ENCODE measurements at regions not wholly inside any gene's neighbourhood (a gene's known extent, or its start where the extent isn't known, plus 50 kb on each side); places are given as distances from the start of the nearest gene placed in this dataset.

GRCh38 chr1:72845981-72846380, 563.6 kb upstream of the NEGR1 start:
- no peak for TF ChIP-seq CTCF (IDR thresholded peaks at IDR 0.05; ENCODE audit: insufficient read depth, low read length, poor library complexity, severe bottlenecking)
- no peak overlapping the region for H3K4me3 ChIP-seq (replicated peaks; ENCODE audit: low read depth, low read length)
- no peak for DNase-seq (ENCODE audit: extremely low read depth, insufficient read length)

GRCh38 chr1:72845381-72845780, 563.0 kb upstream of the NEGR1 start:
- Histone ChIP-seq H3K4me3 (replicated peaks; ENCODE audit: low read depth, low read length) (no peak overlapping the region), H3K27me3 (replicated peaks; ENCODE audit: control insufficient read depth, insufficient read depth, low read length) (no peaks in the 10 kb centered on the region), H3K36me3 (ENCODE audit: control insufficient read depth, insufficient read depth, low read length) (no peaks in the 10 kb centered on the region)
- DNase-seq (ENCODE audit: extremely low read depth, insufficient read length) = no peak
- no peak for TF ChIP-seq CTCF (IDR thresholded peaks at IDR 0.05; ENCODE audit: insufficient read depth, low read length, poor library complexity, severe bottlenecking)

More at GRCh38 chr1:72845981-72846380, 563.6 kb upstream of the NEGR1 start:
- no peaks in the 10 kb centered on the region for H3K27me3 ChIP-seq (replicated peaks; ENCODE audit: control insufficient read depth, insufficient read depth, low read length)
- H3K36me3 ChIP-seq (ENCODE audit: control insufficient read depth, insufficient read depth, low read length) = no peaks in the 10 kb centered on the region

GRCh38 chr1:72837781-72838180, 555.4 kb upstream of the NEGR1 start:
- Histone ChIP-seq H3K4me3 (replicated peaks; ENCODE audit: low read depth, low read length) (no peak overlapping the region), H3K36me3 (ENCODE audit: control insufficient read depth, insufficient read depth, low read length) (no peaks in the 10 kb centered on the region), H3K27me3 (replicated peaks; ENCODE audit: control insufficient read depth, insufficient read depth, low read length) (no peaks in the 10 kb centered on the region)
- no peak for TF ChIP-seq CTCF (IDR thresholded peaks at IDR 0.05; ENCODE audit: insufficient read depth, low read length, poor library complexity, severe bottlenecking)
- no peak for DNase-seq (ENCODE audit: extremely low read depth, insufficient read length)

- H3K27me3 ChIP-seq (replicated peaks; ENCODE audit: control insufficient read depth, insufficient read depth, low read length) = no peaks in the 10 kb centered on the region
- no peaks in the 10 kb centered on the region for H3K36me3 ChIP-seq (ENCODE audit: control insufficient read depth, insufficient read depth, low read length)
- no peak for TF ChIP-seq CTCF (IDR thresholded peaks at IDR 0.05; ENCODE audit: insufficient read depth, low read length, poor library complexity, severe bottlenecking)
- no peak for DNase-seq (ENCODE audit: extremely low read depth, insufficient read length)
- no peak overlapping the region for H3K4me3 ChIP-seq (replicated peaks; ENCODE audit: low read depth, low read length)
Measured at GRCh38 chr1:72830606-72831390, 548.5 kb upstream of the NEGR1 start.

- Histone ChIP-seq H3K4me3 (replicated peaks; ENCODE audit: low read depth, low read length) (no peak overlapping the region), H3K36me3 (ENCODE audit: control insufficient read depth, insufficient read depth, low read length) (no peaks in the 10 kb centered on the region), H3K27me3 (replicated peaks; ENCODE audit: control insufficient read depth, insufficient read depth, low read length) (no peaks in the 10 kb centered on the region)
- no peak for TF ChIP-seq CTCF (IDR thresholded peaks at IDR 0.05; ENCODE audit: insufficient read depth, low read length, poor library complexity, severe bottlenecking)
- no peak for DNase-seq (ENCODE audit: extremely low read depth, insufficient read length)
Measured at GRCh38 chr1:72827278-72827677, 544.9 kb upstream of the NEGR1 start.
